ENCODE measurements at regions not wholly inside any gene's neighbourhood (a gene's known extent, or its start where the extent isn't known, plus 50 kb on each side); places are given as distances from the start of the nearest gene placed in this dataset.

GRCh38 chr10:3497581-3497980 lies 287.4 kb downstream of the KLF6 start:
- intact Hi-C loops (cut with micrococcal nuclease), result no loop called here
- Mint-ChIP-seq H3K4me3 (no peak overlapping the region), H3K27ac (no peak overlapping the region), H3K36me3 (ENCODE audit: low read depth) (no peaks in the 10 kb centered on the region), H3K9me3 (no peaks in the 10 kb centered on the region), H3K4me1 (no peaks in the 10 kb centered on the region), H3K27me3 (peaks cover 45% of the 10 kb centered on the region)
- no peak for DNase-seq

- peaks cover 46% of the 10 kb centered on the region for H3K27me3 Mint-ChIP-seq
- DNase-seq, result no peak
- H3K27ac Mint-ChIP-seq, result no peak overlapping the region
- no peaks in the 10 kb centered on the region for H3K4me1 Mint-ChIP-seq
- no peaks in the 10 kb centered on the region for H3K36me3 Mint-ChIP-seq (ENCODE audit: low read depth)
- intact Hi-C loops (cut with micrococcal nuclease), result no loop called here
- H3K9me3 Mint-ChIP-seq, result no peaks in the 10 kb centered on the region
- no peak overlapping the region for H3K4me3 Mint-ChIP-seq
These were observed 288.9 kb downstream of the KLF6 start for GRCh38 chr10:3496138-3496537.

GRCh38 chr10:3495281-3495680 lies 289.7 kb downstream of the KLF6 start:
- peaks cover 42% of the 10 kb centered on the region for H3K27me3 Mint-ChIP-seq
- H3K27ac Mint-ChIP-seq, result no peak overlapping the region
- H3K4me1 Mint-ChIP-seq, result no peaks in the 10 kb centered on the region
- no peak for DNase-seq
- intact Hi-C loops (cut with micrococcal nuclease), result no loop called here
- H3K9me3 Mint-ChIP-seq, result no peaks in the 10 kb centered on the region
- H3K36me3 Mint-ChIP-seq (ENCODE audit: low read depth), result no peaks in the 10 kb centered on the region
- H3K4me3 Mint-ChIP-seq, result no peak overlapping the region

GRCh38 chr10:3494838-3495230 lies 290.2 kb downstream of the KLF6 start:
- no peaks in the 10 kb centered on the region for H3K9me3 Mint-ChIP-seq
- no peaks in the 10 kb centered on the region for H3K36me3 Mint-ChIP-seq (ENCODE audit: low read depth)
- intact Hi-C loops (cut with micrococcal nuclease), result no loop called here
- H3K4me1 Mint-ChIP-seq, result no peaks in the 10 kb centered on the region
- H3K27me3 Mint-ChIP-seq, result peaks cover 46% of the 10 kb centered on the region
- no peak overlapping the region for H3K27ac Mint-ChIP-seq
- no peak overlapping the region for H3K4me3 Mint-ChIP-seq
- DNase-seq, result no peak

- no peaks in the 10 kb centered on the region for H3K9me3 Mint-ChIP-seq
- peaks cover 46% of the 10 kb centered on the region for H3K27me3 Mint-ChIP-seq
- no peak for DNase-seq
- H3K4me1 Mint-ChIP-seq, result no peaks in the 10 kb centered on the region
- intact Hi-C loops (cut with micrococcal nuclease), result no loop called here
- H3K4me3 Mint-ChIP-seq, result no peak overlapping the region
- H3K27ac Mint-ChIP-seq, result no peak overlapping the region
- H3K36me3 Mint-ChIP-seq (ENCODE audit: low read depth), result no peaks in the 10 kb centered on the region
These were observed 290.7 kb downstream of the KLF6 start for GRCh38 chr10:3494131-3494837.

- H3K4me1 Mint-ChIP-seq, result no peaks in the 10 kb centered on the region
- no peaks in the 10 kb centered on the region for H3K9me3 Mint-ChIP-seq
- H3K27ac Mint-ChIP-seq, result no peak overlapping the region
- no peak for DNase-seq
- no peak overlapping the region for H3K4me3 Mint-ChIP-seq
- peaks cover 41% of the 10 kb centered on the region for H3K27me3 Mint-ChIP-seq
- no peaks in the 10 kb centered on the region for H3K36me3 Mint-ChIP-seq (ENCODE audit: low read depth)
- intact Hi-C loops (cut with micrococcal nuclease), result no loop called here
These were observed 291.4 kb downstream of the KLF6 start for GRCh38 chr10:3493621-3494020.

- Mint-ChIP-seq H3K36me3 (ENCODE audit: low read depth) (no peaks in the 10 kb centered on the region), H3K27ac (no peak overlapping the region), H3K9me3 (no peaks in the 10 kb centered on the region), H3K4me3 (no peak overlapping the region), H3K4me1 (no peaks in the 10 kb centered on the region), H3K27me3 (peaks cover 26% of the 10 kb centered on the region)
- no peak for DNase-seq
- intact Hi-C loops (cut with micrococcal nuclease), result no loop called here
These were observed 293.4 kb downstream of the KLF6 start for GRCh38 chr10:3491571-3491970.

- intact Hi-C loops (cut with micrococcal nuclease), result no loop called here
- H3K9me3 Mint-ChIP-seq, result no peaks in the 10 kb centered on the region
- no peak for DNase-seq
These were observed 297.8 kb downstream of the KLF6 start for GRCh38 chr10:3487228-3487627.

GRCh38 chr10:3486346-3487065 lies 298.5 kb downstream of the KLF6 start:
- intact Hi-C loops (cut with micrococcal nuclease), result no loop called here
- H3K27ac Mint-ChIP-seq, result no peak overlapping the region

More at GRCh38 chr10:3487228-3487627, 297.8 kb downstream of the KLF6 start:
- H3K4me3 Mint-ChIP-seq, result no peak overlapping the region
- peaks cover 9% of the 10 kb centered on the region for H3K27me3 Mint-ChIP-seq
- H3K4me1 Mint-ChIP-seq, result peaks cover 18% of the 10 kb centered on the region
- H3K27ac Mint-ChIP-seq, result no peak overlapping the region
- no peaks in the 10 kb centered on the region for H3K36me3 Mint-ChIP-seq (ENCODE audit: low read depth)

GRCh38 chr10:3485057-3485686 lies 299.8 kb downstream of the KLF6 start:
- Mint-ChIP-seq H3K4me1 (peaks cover 24% of the 10 kb centered on the region), H3K27ac (no peak overlapping the region), H3K9me3 (no peaks in the 10 kb centered on the region), H3K27me3 (peaks cover 10% of the 10 kb centered on the region), H3K36me3 (ENCODE audit: low read depth) (no peaks in the 10 kb centered on the region), H3K4me3 (peak overlapping the region; percentile 23)
- DNase-seq, result no peak
- intact Hi-C loops (cut with micrococcal nuclease), result no loop called here

More at GRCh38 chr10:3486346-3487065, 298.5 kb downstream of the KLF6 start:
- DNase-seq, result no peak
- Mint-ChIP-seq H3K4me1 (peaks cover 20% of the 10 kb centered on the region), H3K9me3 (no peaks in the 10 kb centered on the region), H3K27me3 (peaks cover 12% of the 10 kb centered on the region), H3K36me3 (ENCODE audit: low read depth) (no peaks in the 10 kb centered on the region), H3K4me3 (no peak overlapping the region)

GRCh38 chr10:3484306-3485056 lies 300.5 kb downstream of the KLF6 start:
- H3K4me1 Mint-ChIP-seq, result peaks cover 28% of the 10 kb centered on the region
- no peaks in the 10 kb centered on the region for H3K36me3 Mint-ChIP-seq (ENCODE audit: low read depth)
- H3K9me3 Mint-ChIP-seq, result no peaks in the 10 kb centered on the region
- DNase-seq, result no peak
- no peak overlapping the region for H3K27ac Mint-ChIP-seq
- no peak overlapping the region for H3K4me3 Mint-ChIP-seq
- H3K27me3 Mint-ChIP-seq, result peaks cover 10% of the 10 kb centered on the region
- intact Hi-C loops (cut with micrococcal nuclease), result no loop called here

GRCh38 chr10:3482200-3482993 lies 302.6 kb downstream of the KLF6 start:
- Mint-ChIP-seq H3K9me3 (no peaks in the 10 kb centered on the region), H3K27ac (peak overlapping the region; percentile 24)

GRCh38 chr10:3481496-3481895 lies 303.5 kb downstream of the KLF6 start:
- H3K27ac Mint-ChIP-seq, result no peak overlapping the region
- intact Hi-C loops (cut with micrococcal nuclease), result no loop called here
- no peaks in the 10 kb centered on the region for H3K36me3 Mint-ChIP-seq (ENCODE audit: low read depth)

More at GRCh38 chr10:3482200-3482993, 302.6 kb downstream of the KLF6 start:
- Mint-ChIP-seq H3K4me3 (no peak overlapping the region), H3K27me3 (peaks cover 10% of the 10 kb centered on the region), H3K36me3 (ENCODE audit: low read depth) (no peaks in the 10 kb centered on the region), H3K4me1 (peaks cover 33% of the 10 kb centered on the region)
- intact Hi-C loops (cut with micrococcal nuclease), result no loop called here
- no peak for DNase-seq

More at GRCh38 chr10:3481496-3481895, 303.5 kb downstream of the KLF6 start:
- no peak for DNase-seq
- Mint-ChIP-seq H3K9me3 (no peaks in the 10 kb centered on the region), H3K4me1 (peaks cover 36% of the 10 kb centered on the region), H3K4me3 (no peak overlapping the region), H3K27me3 (peaks cover 13% of the 10 kb centered on the region)

Measured in activated CD4-positive, alpha-beta T cell treated with anti-CD3 and anti-CD28 coated beads, Interleukin-2, amount 10 ng/mL, durations not matched to agents 24 days and 14 days (primary cell).